ENCODE measurements at regions not wholly inside any gene's neighbourhood (a gene's known extent, or its start where the extent isn't known, plus 50 kb on each side); places are given as distances from the start of the nearest gene placed in this dataset.

DNA sequence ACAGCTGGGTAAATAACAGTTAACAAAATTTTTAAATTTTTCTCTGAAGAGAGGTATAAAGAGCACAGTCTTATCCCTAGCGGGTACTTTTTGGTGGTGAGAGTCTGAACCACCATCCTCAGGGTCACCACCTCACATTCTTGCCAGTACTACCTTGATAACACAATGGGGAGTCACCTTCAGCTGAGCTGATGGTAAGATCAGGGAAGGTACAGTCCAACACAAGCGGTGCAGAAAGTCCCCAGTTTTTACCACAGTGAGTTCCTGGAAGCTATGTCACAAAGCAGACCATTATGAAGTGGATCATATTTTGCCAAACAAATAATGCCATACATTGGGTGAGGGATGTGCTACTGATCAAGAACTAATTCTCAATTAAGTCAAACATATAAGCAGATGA, 176.9 kb downstream of the FASLG start:
- TF ChIP-seq, protein P1, sequence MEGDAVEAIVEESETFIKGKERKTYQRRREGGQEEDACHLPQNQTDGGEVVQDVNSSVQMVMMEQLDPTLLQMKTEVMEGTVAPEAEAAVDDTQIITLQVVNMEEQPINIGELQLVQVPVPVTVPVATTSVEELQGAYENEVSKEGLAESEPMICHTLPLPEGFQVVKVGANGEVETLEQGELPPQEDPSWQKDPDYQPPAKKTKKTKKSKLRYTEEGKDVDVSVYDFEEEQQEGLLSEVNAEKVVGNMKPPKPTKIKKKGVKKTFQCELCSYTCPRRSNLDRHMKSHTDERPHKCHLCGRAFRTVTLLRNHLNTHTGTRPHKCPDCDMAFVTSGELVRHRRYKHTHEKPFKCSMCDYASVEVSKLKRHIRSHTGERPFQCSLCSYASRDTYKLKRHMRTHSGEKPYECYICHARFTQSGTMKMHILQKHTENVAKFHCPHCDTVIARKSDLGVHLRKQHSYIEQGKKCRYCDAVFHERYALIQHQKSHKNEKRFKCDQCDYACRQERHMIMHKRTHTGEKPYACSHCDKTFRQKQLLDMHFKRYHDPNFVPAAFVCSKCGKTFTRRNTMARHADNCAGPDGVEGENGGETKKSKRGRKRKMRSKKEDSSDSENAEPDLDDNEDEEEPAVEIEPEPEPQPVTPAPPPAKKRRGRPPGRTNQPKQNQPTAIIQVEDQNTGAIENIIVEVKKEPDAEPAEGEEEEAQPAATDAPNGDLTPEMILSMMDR (conservative IDR thresholded peaks at IDR 0.05; ENCODE audit: low read depth, low read length), result no peak
- TF ChIP-seq, protein P2, sequence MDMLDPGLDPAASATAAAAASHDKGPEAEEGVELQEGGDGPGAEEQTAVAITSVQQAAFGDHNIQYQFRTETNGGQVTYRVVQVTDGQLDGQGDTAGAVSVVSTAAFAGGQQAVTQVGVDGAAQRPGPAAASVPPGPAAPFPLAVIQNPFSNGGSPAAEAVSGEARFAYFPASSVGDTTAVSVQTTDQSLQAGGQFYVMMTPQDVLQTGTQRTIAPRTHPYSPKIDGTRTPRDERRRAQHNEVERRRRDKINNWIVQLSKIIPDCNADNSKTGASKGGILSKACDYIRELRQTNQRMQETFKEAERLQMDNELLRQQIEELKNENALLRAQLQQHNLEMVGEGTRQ (IDR thresholded peaks at IDR 0.05; ENCODE audit: low read depth, low read length), result no peak
- TF ChIP-seq FOS (IDR thresholded peaks at IDR 0.05; ENCODE audit: low read depth, low read length), result no peak
- no peak for TF ChIP-seq POLR2A (IDR thresholded peaks at IDR 0.05; ENCODE audit: low read depth, low read length)
- TF ChIP-seq SMC3 (IDR thresholded peaks at IDR 0.05; ENCODE audit: low read depth, low read length), result no peak

All from IMR-90 (cell line).